GM13977 (cell line): ENCODE measurements at regions not wholly inside any gene's neighbourhood (a gene's known extent, or its start where the extent isn't known, plus 50 kb on each side); places are given as distances from the start of the nearest gene placed in this dataset.

ENCODE experiments used
- DNase-seq: peaks from one replicate; pipeline ENCODE4 v3.0.0; 2012; ENCODE audit warnings: low spot score
- in situ Hi-C: fragments of 300-500 bp; cut with MboI; formaldehyde crosslinking; loops from one replicate; pipeline ENCODE4 v1.12.0; 2022; ENCODE audit warnings: low sequenced_read_pairs, low pct_unique_long_range_greater_than_20kb, mixed read lengths, inconsistent platforms; ENCODE audit not compliant: unreplicated experiment
- TF ChIP-seq, protein P1 (sequence below): IDR thresholded peaks from 2 replicates; pipeline ENCODE4 v1.5.1; 2012; ENCODE audit warnings: mild to moderate bottlenecking, control low read depth; ENCODE audit not compliant: insufficient read depth; ENCODE audit errors: extremely low read depth, missing control alignments

DNA sequence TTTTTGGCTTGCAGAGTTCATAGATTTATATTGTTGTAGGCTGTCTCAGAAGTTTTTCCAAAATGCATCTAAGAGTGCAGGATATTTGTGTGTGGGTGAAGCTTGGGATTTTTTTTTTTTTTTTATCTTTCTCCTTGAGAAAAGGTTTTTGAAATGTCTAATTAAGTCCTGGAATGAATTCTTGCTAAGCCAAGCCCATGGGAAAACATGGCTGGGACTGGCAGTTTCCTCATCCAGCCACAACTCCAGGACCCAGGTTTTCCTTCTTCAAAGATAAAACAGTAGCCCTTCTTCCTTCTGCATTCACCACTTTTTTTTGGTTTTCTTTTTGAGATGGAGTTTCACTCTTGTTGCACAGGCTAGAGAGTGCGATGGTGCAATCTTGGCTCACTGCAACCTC is 242.5 kb upstream of the JAG1 start:
- DNase-seq: no peak
- in situ Hi-C loops: no loop called here
- TF ChIP-seq, protein P1, sequence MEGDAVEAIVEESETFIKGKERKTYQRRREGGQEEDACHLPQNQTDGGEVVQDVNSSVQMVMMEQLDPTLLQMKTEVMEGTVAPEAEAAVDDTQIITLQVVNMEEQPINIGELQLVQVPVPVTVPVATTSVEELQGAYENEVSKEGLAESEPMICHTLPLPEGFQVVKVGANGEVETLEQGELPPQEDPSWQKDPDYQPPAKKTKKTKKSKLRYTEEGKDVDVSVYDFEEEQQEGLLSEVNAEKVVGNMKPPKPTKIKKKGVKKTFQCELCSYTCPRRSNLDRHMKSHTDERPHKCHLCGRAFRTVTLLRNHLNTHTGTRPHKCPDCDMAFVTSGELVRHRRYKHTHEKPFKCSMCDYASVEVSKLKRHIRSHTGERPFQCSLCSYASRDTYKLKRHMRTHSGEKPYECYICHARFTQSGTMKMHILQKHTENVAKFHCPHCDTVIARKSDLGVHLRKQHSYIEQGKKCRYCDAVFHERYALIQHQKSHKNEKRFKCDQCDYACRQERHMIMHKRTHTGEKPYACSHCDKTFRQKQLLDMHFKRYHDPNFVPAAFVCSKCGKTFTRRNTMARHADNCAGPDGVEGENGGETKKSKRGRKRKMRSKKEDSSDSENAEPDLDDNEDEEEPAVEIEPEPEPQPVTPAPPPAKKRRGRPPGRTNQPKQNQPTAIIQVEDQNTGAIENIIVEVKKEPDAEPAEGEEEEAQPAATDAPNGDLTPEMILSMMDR: no peak

DNA sequence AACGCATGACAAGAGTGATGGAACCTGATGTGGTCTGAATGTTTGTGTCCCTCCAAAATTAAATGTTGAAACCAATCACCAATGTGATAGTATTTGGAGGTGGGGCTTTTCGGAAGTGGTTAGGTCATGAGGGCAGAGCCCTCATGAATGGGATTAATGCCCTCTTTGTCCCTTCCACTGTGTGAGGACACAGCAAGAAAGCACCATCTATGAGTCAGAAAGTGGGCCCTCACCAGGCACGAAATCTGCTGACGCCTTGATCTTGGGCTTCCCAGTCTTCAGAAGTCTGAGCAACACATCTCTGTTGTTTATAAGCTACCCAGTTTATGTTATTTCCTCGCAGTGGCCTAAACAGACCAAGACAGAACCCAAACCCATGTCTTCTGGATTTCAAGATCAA is 244.0 kb upstream of the JAG1 start:
- no peak for DNase-seq
- in situ Hi-C loops: no loop called here
- TF ChIP-seq, protein P1: no peak

DNA sequence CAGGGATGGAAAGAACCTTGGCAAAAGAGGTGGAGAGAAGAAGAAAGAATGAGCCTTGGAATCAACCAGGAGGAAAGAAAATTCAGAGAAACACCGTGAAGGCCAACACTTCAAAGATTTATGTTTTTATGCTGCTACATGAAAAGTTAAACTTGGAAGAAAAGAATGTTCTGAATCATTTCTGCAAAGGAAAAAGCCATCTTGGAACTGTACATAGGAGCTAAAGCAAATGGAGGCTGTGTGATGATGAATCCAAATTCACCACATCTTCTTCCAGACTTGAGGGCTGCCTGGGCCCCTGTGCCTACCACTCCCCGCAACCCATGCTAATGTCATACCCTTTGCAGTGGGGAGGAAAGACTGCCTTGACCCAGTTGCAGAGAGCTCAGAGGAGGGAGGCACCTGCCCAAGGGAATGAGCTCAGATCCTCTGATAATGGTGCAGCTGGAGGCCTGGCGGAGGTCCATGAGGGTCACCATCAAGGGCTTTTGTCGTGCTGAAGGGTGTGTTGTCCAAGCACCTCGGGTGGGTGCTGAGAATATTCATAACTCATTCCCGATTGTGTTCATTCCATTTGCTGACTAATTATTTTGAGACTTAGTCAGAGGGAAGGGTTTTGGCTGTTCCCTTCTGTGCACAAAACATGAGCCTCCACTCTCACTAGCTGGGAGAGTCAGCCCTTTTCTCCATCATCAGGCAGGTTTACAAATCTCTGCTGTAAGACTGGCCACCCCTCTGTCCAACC is 245.8 kb upstream of the JAG1 start:
- in situ Hi-C loops: no loop called here
- TF ChIP-seq, protein P1: no peak
- DNase-seq: no peak

DNA sequence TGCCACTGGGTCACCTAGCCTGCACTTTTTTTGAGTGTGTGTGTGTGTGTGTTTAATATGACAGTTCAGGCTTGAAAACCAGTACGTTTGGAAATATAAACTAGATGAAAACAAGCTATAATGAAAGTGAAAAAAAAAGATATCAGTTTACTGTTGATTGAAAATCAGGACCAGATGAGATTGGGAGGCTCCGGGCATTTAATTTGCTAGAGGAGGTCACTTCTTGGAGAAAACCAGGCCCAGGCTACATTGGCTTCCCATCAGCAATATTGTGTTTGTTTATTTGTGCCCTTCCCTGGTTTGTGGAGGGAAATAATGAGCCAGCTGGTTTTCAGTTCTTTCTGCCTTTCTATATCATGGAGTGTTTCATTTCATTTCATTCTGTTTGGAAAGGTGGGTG is 246.6 kb upstream of the JAG1 start:
- TF ChIP-seq, protein P1: no peak
- in situ Hi-C loops: no loop called here
- no peak for DNase-seq

DNA sequence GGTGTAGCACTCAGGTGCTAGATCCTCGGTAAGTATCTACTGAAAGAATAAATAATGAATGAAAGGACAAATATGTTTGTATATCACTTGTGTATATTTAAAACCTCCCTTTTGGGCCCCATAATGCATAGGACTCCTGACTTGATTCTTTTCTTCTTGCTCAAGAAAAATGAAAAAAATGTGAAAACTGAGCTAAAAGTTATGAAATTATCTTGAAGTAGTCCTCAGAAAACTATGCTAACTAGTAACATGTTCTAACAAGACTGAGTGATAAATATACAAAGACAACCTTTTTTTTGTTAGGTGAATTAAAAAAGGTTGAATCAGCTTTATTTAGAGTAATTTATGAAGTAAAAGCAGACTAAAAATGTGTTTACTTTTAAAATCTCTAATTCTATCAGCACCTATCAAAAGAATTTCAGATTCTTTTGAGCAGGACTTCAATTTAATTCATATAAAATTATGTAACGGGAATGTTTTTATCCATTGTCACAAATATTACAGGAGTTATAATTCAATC is 247.8 kb upstream of the JAG1 start:
- in situ Hi-C loops: no loop called here
- DNase-seq: no peak
- TF ChIP-seq, protein P1: no peak

DNA sequence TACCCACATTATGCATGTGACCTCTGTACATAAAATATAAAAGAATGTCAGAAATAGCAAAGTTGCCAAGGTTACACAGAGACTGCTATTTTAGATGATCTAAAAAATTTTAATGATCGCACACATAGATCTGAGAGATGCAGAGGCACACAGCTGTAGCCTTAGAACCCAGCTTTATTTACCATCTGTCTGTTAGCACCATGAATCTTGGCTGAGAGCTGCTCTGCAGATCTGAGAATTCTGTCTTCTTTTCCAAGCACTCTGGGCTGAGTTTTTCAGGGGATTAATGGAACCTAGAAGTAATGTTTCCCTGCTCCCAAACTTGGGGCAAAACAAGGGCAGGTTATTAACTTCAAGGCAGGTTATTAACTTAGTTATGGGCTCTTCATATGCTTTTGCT is 248.7 kb upstream of the JAG1 start:
- DNase-seq: no peak
- in situ Hi-C loops: no loop called here
- TF ChIP-seq, protein P1: no peak
